H1 (cell line): ENCODE measurements at regions not wholly inside any gene's neighbourhood (a gene's known extent, or its start where the extent isn't known, plus 50 kb on each side); places are given as distances from the start of the nearest gene placed in this dataset.
A peak's percentile ranks its signal among the peaks of the same experiment; 100 is the strongest.

ENCODE experiments used
- CTCF ChIA-PET: fragments of 300-600 bp; sonication (Branson Sonifier 250); formaldehyde crosslinking; loops from one replicate; lab custom pipeline; 2021; ENCODE audit not compliant: partially characterized antibody; lab: Charles Lee
- POLR2A ChIA-PET: fragments of 300-600 bp; sonication (Branson Sonifier 250); formaldehyde crosslinking; loops from one replicate; lab custom pipeline; 2021; ENCODE audit warnings: inconsistent platforms; ENCODE audit not compliant: partially characterized antibody; lab: Charles Lee
- DNase-seq, 2 experiments: peaks; one replicate each; pipeline versions ENCODE4 v3.0.0 to v3.0.0-alpha.2; 2010 to 2022; ENCODE audit warnings: low spot score in 2 of 2, low read depth in 1 of 2, mixed read lengths in 1 of 2
- FAIRE-seq: peaks from 2 replicates; lab custom pipeline; 2011; peaks lifted over from hg19 to GRCh38; lab: Jason Lieb, UNC
- H2AFZ ChIP-seq: 2 replicates; pipeline ENCODE4 v1.8.1; 2012; ENCODE audit warnings: low read length, inconsistent platforms
- H2AK5ac ChIP-seq: 2 replicates; pipeline ENCODE4 v1.6.1; 2013; ENCODE audit warnings: low read depth, low read length
- H2BK120ac ChIP-seq: replicated peaks from 2 replicates; pipeline ENCODE3; 2013; ENCODE audit warnings: low read depth, low read length, inconsistent platforms
- H2BK12ac ChIP-seq: 2 replicates; pipeline ENCODE4 v1.6.1; 2013; ENCODE audit warnings: low read depth, low read length
- H2BK15ac ChIP-seq: 2 replicates; pipeline ENCODE4 v1.6.1; 2013; ENCODE audit warnings: low read length
- H2BK20ac ChIP-seq: 2 replicates; pipeline ENCODE4 v1.6.1; 2013; ENCODE audit warnings: low read length
- H2BK5ac ChIP-seq: 2 replicates; pipeline ENCODE4 v1.6.1; 2013; ENCODE audit warnings: low read depth, low read length
- H3K14ac ChIP-seq: 2 replicates; pipeline ENCODE4 v1.6.1; 2013; ENCODE audit warnings: inconsistent platforms; ENCODE audit not compliant: insufficient read length
- H3K18ac ChIP-seq: 2 replicates; pipeline ENCODE4 v1.6.1; 2013; ENCODE audit warnings: low read length; ENCODE audit errors: extremely low read depth
- H3K23ac ChIP-seq: 2 replicates; pipeline ENCODE4 v1.6.1; 2013; ENCODE audit warnings: inconsistent platforms; ENCODE audit not compliant: insufficient read length
- H3K23me2 ChIP-seq: 2 replicates; pipeline ENCODE4 v1.6.1; 2013; ENCODE audit warnings: low read depth, low read length
- H3K27ac ChIP-seq: 2 replicates; pipeline ENCODE4 v1.6.1; 2011; ENCODE audit warnings: low read depth, low read length, inconsistent platforms
- H3K27me3 ChIP-seq, 4 experiments: replicated peaks in 1 of 4; 1 replicate in 1 of 4; 2 replicates in 3 of 4; pipeline versions ENCODE4 v1.6.1 to v1.8.1; 2011 to 2013; ENCODE audit warnings: low read length in 3 of 4, mild to moderate bottlenecking in 3 of 4, inconsistent platforms in 2 of 4, mixed read lengths in 2 of 4, moderate library complexity in 1 of 4; ENCODE audit not compliant: control insufficient read depth in 3 of 4, insufficient read depth in 3 of 4; ENCODE audit errors: extremely low read depth in 1 of 4
- H3K36me3 ChIP-seq, 4 experiments: 2 replicates each; pipeline versions ENCODE4 v1.6.1 to v1.8.1; 2011 to 2013; ENCODE audit warnings: mild to moderate bottlenecking in 4 of 4, low read length in 3 of 4, moderate library complexity in 2 of 4, control low read depth in 1 of 4, inconsistent platforms in 1 of 4; ENCODE audit not compliant: insufficient read depth in 4 of 4, control insufficient read depth in 2 of 4
- H3K4ac ChIP-seq: replicated peaks from 2 replicates; pipeline ENCODE3; 2013; ENCODE audit warnings: low read length, low read depth, mixed read lengths, inconsistent platforms; ENCODE audit not compliant: insufficient read length
- H3K4me1 ChIP-seq, 4 experiments: replicated peaks in 1 of 4; 1 replicate in 1 of 4; 2 replicates in 3 of 4; pipeline versions ENCODE4 v1.6.1 to v1.8.1; 2011 to 2013; ENCODE audit warnings: low read length in 3 of 4, inconsistent platforms in 2 of 4, mixed read lengths in 1 of 4; ENCODE audit not compliant: insufficient read depth in 4 of 4, control insufficient read depth in 3 of 4
- H3K4me2 ChIP-seq, 2 experiments: 2 replicates each; pipeline versions ENCODE4 v1.6.1 to v1.8.1; 2011 to 2013; ENCODE audit warnings: low read depth in 2 of 2, low read length in 2 of 2, control low read depth in 1 of 2, inconsistent platforms in 1 of 2, mild to moderate bottlenecking in 1 of 2; ENCODE audit not compliant: insufficient read depth in 1 of 2
- H3K4me3 ChIP-seq, 4 experiments: fragments of 200-600, 300-600 bp in 1 of 4; sonication (generic), shearing (Covaris generic), sonication (Bioruptor Twin) in 1 of 4; 2 replicates each; pipeline versions ENCODE4 v1.5.1 to v1.8.1; 2011 to 2016; ENCODE audit warnings: low read length in 4 of 4, low read depth in 3 of 4, control low read depth in 2 of 4, inconsistent platforms in 2 of 4, mild to moderate bottlenecking in 2 of 4, mixed read lengths in 1 of 4, moderate library complexity in 1 of 4; ENCODE audit not compliant: insufficient read depth in 2 of 4; ENCODE audit errors: extremely low read depth in 1 of 4
- H3K56ac ChIP-seq: replicated peaks from 2 replicates; pipeline ENCODE3; 2013; ENCODE audit warnings: low read depth, mild to moderate bottlenecking, mixed read lengths, low read length, inconsistent platforms; ENCODE audit not compliant: insufficient read length
- H3K79me1 ChIP-seq: 2 replicates; pipeline ENCODE4 v1.6.1; 2013; ENCODE audit warnings: low read depth, low read length, control low read depth
- H3K79me2 ChIP-seq, 2 experiments: 2 replicates each; pipeline versions ENCODE4 v1.6.1 to v1.8.1; 2012 to 2013; ENCODE audit warnings: low read length in 2 of 2, mild to moderate bottlenecking in 2 of 2, inconsistent platforms in 1 of 2; ENCODE audit not compliant: insufficient read depth in 2 of 2, control insufficient read depth in 1 of 2
- H3K9ac ChIP-seq, 4 experiments: replicated peaks in 1 of 4; 1 replicate in 1 of 4; 2 replicates in 3 of 4; pipeline versions ENCODE4 v1.6.1 to v1.8.1; 2011 to 2013; ENCODE audit warnings: low read depth in 3 of 4, low read length in 3 of 4, control low read depth in 2 of 4, mild to moderate bottlenecking in 2 of 4, moderate library complexity in 2 of 4, inconsistent platforms in 1 of 4; ENCODE audit errors: extremely low read depth in 1 of 4
- H3K9me3 ChIP-seq, 2 experiments: 2 replicates each; pipeline versions ENCODE4 v1.6.1 to v1.8.1; 2012 to 2013; ENCODE audit warnings: mild to moderate bottlenecking in 2 of 2, moderate library complexity in 2 of 2, control low read depth in 1 of 2, inconsistent platforms in 1 of 2, low read depth in 1 of 2, low read length in 1 of 2, mixed read lengths in 1 of 2; ENCODE audit not compliant: insufficient read depth in 2 of 2
- H4K20me1 ChIP-seq, 2 experiments: replicated peaks in 1 of 2; 2 replicates each; pipeline versions ENCODE3 to v1.8.1; 2011 to 2013; ENCODE audit warnings: inconsistent platforms in 2 of 2, low read length in 2 of 2, mild to moderate bottlenecking in 1 of 2; ENCODE audit not compliant: insufficient read depth in 2 of 2, control insufficient read depth in 1 of 2
- H4K5ac ChIP-seq: 2 replicates; pipeline ENCODE4 v1.6.1; 2013; ENCODE audit warnings: low read length, low read depth, mixed read lengths, inconsistent platforms; ENCODE audit not compliant: insufficient read length
- H4K8ac ChIP-seq: 2 replicates; pipeline ENCODE4 v1.8.0; 2013; ENCODE audit warnings: mild to moderate bottlenecking, moderate library complexity, low read length, inconsistent platforms; ENCODE audit not compliant: insufficient read depth; ENCODE audit errors: extremely low read depth
- H4K91ac ChIP-seq: replicated peaks from 2 replicates; pipeline ENCODE3; 2013; ENCODE audit warnings: low read length, mixed read lengths, inconsistent platforms; ENCODE audit not compliant: insufficient read length
- ASH2L ChIP-seq: fragments of 200-600, 300-600 bp; sonication (generic); IDR thresholded peaks from one replicate; pipeline ENCODE4 v1.7.1; 2017; ENCODE audit warnings: low read length
- CTCF ChIP-seq, 3 experiments: IDR thresholded peaks; 1 replicate in 2 of 3; 2 replicates in 1 of 3; pipeline versions ENCODE4 v1.5.1 to v1.6.1; 2011; ENCODE audit warnings: low read length in 3 of 3, mild to moderate bottlenecking in 3 of 3, inconsistent platforms in 2 of 3, low read depth in 1 of 3, moderate library complexity in 1 of 3; ENCODE audit not compliant: insufficient read depth in 1 of 3; ENCODE audit errors: control extremely low read depth in 1 of 3
- HDAC6 ChIP-seq: IDR thresholded peaks from one replicate; pipeline ENCODE4 v1.7.1; 2012; ENCODE audit warnings: low read depth, mild to moderate bottlenecking, inconsistent platforms, low read length, moderate library complexity
- MAX ChIP-seq: IDR thresholded peaks from 2 replicates; pipeline ENCODE4 v1.6.1; 2012; ENCODE audit warnings: inconsistent platforms
- RAD21 ChIP-seq, 2 experiments: IDR thresholded peaks in 1 of 2; conservative IDR thresholded peaks in 1 of 2; 2 replicates each; pipeline ENCODE4 v1.6.1; 2011; ENCODE audit warnings: low read depth in 2 of 2, low read length in 2 of 2, improper control_type of control experiment in 1 of 2, inconsistent platforms in 1 of 2, mild to moderate bottlenecking in 1 of 2, moderate library complexity in 1 of 2
- WGBS, 2 experiments: shearing (Covaris generic) in 1 of 2; methylation state at CpG; one replicate each; pipeline versions ENCODE4 v1.1.6 to v1.1.7; 2013 to 2015; ENCODE audit warnings: low lambda C conversion rate in 2 of 2, mixed read lengths in 2 of 2, inconsistent platforms in 1 of 2, low coverage in 1 of 2, missing lambda C conversion rate in 1 of 2; ENCODE audit not compliant: insufficient replicate concordance in 2 of 2, insufficient coverage in 1 of 2, insufficient read length in 1 of 2; ENCODE audit errors: extremely low coverage in 1 of 2, missing lambda C conversion rate in 1 of 2; 5-methylcytosine and 5-hydroxymethylcytosine counted together

- ChIA-PET POLR2A (no interaction called here), CTCF (interaction anchor here (0.5 to 0.8 kb wide), 2 partner anchors 16 to 295 kb away, joined by 3 read pairs; no protein-coding TSS in a partner anchor)
- Histone ChIP-seq H2BK5ac (peak overlapping the region; percentile 82; the same call in 1 of the 2 replicates), H4K8ac (no peak overlapping the region), H3K79me2 (no peaks in the 10 kb centered on the region), H3K4me2 (no peak overlapping the region; a peak in 1 of 4 replicates), H3K56ac (no peak overlapping the region), H2AK5ac (no peak overlapping the region), H3K79me1 (no peaks in the 10 kb centered on the region), H2BK120ac (no peak overlapping the region), H2AFZ (peak overlapping the region; percentile 97; the same call in 1 of the 2 replicates), H4K5ac (peak overlapping the region; percentile 65), H3K4me1 (peaks cover 0 to 11% (median 2%) of the 10 kb centered on the region in 4 experiments; a peak in 2 of 7 replicates), H3K23me2 (peaks cover 3% of the 10 kb centered on the region; the same call in 1 of the 2 replicates), H2BK15ac (no peak overlapping the region), H3K9me3 (no peaks in the 10 kb centered on the region), H3K36me3 (no peaks in the 10 kb centered on the region), H4K20me1 (no peaks in the 10 kb centered on the region), H3K9ac (no peak overlapping the region), H3K14ac (no peak overlapping the region), H3K4ac (no peak overlapping the region), H3K27me3 (no peaks in the 10 kb centered on the region), H3K18ac (peak overlapping the region; percentile 88; the same call in 1 of the 2 replicates), H4K91ac (peak overlapping the region; percentile 61), H3K23ac (no peak overlapping the region)
- 48% methylated on average over 3 of the region's 3 CpGs; no CpG with 5 or more reads in 1 of the 2 experiments for WGBS, 2 experiments
- no peak for FAIRE-seq
- DNase-seq, result no peak
- TF ChIP-seq MAX, result no peak
- peak in 1 of 3 experiments; percentile 11; a peak in 1 of 4 replicates for TF ChIP-seq CTCF (IDR thresholded peaks at IDR 0.05; ENCODE audit: control extremely low read depth in 1 of 3, insufficient read depth in 1 of 3, low read depth in 1 of 3, low read length in 3 of 3)
- TF ChIP-seq RAD21 (IDR thresholded peaks at IDR 0.05 in 1 of 2, conservative IDR thresholded peaks at IDR 0.05 in 1 of 2; ENCODE audit: low read depth in 2 of 2, low read length in 2 of 2), result peak; percentile 7 to 31; a peak in 1 of 4 replicates
- TF ChIP-seq HDAC6, result no peak
- no peak for TF ChIP-seq ASH2L
- TF ChIP-seq, all 59 proteins: peak for 2
- Histone ChIP-seq H2BK12ac (no peak overlapping the region; the same call in 1 of the 2 replicates), H2BK20ac (0 out of 2 replicates have a peak overlapping the region, but pooled peaks have one; percentile 72), H3K4me3 (no peak overlapping the region), H3K27ac (no peak overlapping the region)
These were observed 615.6 kb upstream of the SOX11 start for GRCh38 chr2:5076599-5076998.
